PC-9 (cell line): ENCODE measurements at regions not wholly inside any gene's neighbourhood (a gene's known extent, or its start where the extent isn't known, plus 50 kb on each side); places are given as distances from the start of the nearest gene placed in this dataset.

Experiments used
- BruUV-seq: library from RNA; stranded (reverse); fragments of 400-500 nt; replicated peaks from 2 replicates; lab custom pipeline; 2021; lab: Mats Ljungman, UMichigan
- CTCF ChIA-PET: fragments of 300-600 bp; sonication (Branson Sonifier 250); formaldehyde crosslinking; loops from one replicate; lab custom pipeline; 2022; ENCODE audit warnings: antibody characterized with exemption; lab: Charles Lee
- POLR2A ChIA-PET: fragments of 300-600 bp; sonication (Branson Sonifier 250); formaldehyde crosslinking; loops from one replicate; lab custom pipeline; 2022; ENCODE audit warnings: antibody characterized with exemption; ENCODE audit not compliant: unreplicated experiment; lab: Charles Lee
- DNase-seq, 2 experiments: peaks; one replicate each; pipeline versions ENCODE4 v3.0.0 to v3.0.0-alpha.2; 2015 to 2022; ENCODE audit warnings: mixed read lengths in 1 of 2
- H2AFZ ChIP-seq: fragments of 200-600 bp; sonication (generic); 2 replicates; pipeline ENCODE4 v1.8.1; 2017; ENCODE audit warnings: antibody characterized with exemption
- H3F3A ChIP-seq: fragments of 200-600 bp; sonication (generic); 2 replicates; pipeline ENCODE4 v1.8.1; 2017; ENCODE audit warnings: antibody characterized with exemption, mild to moderate bottlenecking, low read depth; ENCODE audit not compliant: insufficient read depth
- H3K27ac ChIP-seq: fragments of 200-600 bp; sonication (generic); 2 replicates; pipeline ENCODE4 v1.6.1; 2016; ENCODE audit warnings: mixed run types
- H3K27me3 ChIP-seq: fragments of 200-600 bp; sonication (generic); 2 replicates; pipeline ENCODE4 v1.6.1; 2016; ENCODE audit warnings: low read depth, mixed run types; ENCODE audit not compliant: insufficient read depth
- H3K36me3 ChIP-seq: fragments of 200-600 bp; sonication (generic); 2 replicates; pipeline ENCODE4 v1.6.1; 2016; ENCODE audit warnings: low read depth, mixed run types
- H3K4me1 ChIP-seq: fragments of 200-600 bp; sonication (generic); replicated peaks from 2 replicates; pipeline ENCODE4 v1.6.1; 2016; ENCODE audit warnings: mixed run types; ENCODE audit not compliant: insufficient read depth
- H3K4me2 ChIP-seq: fragments of 200-600 bp; sonication (generic); 2 replicates; pipeline ENCODE4 v1.6.1; 2017; ENCODE audit warnings: mixed run types
- H3K4me3 ChIP-seq: fragments of 200-600 bp; sonication (generic); 2 replicates; pipeline ENCODE4 v1.6.1; 2016; ENCODE audit warnings: mixed run types
- H3K79me2 ChIP-seq: fragments of 200-600 bp; sonication (generic); 2 replicates; pipeline ENCODE4 v1.6.1; 2017; ENCODE audit warnings: low read depth, mixed run types
- H3K9me2 ChIP-seq: fragments of 200-600 bp; sonication (generic); 2 replicates; pipeline ENCODE4 v1.8.1; 2017; ENCODE audit warnings: mild to moderate bottlenecking; ENCODE audit not compliant: insufficient read depth
- H3K9me3 ChIP-seq: fragments of 200-600 bp; sonication (generic); 2 replicates; pipeline ENCODE4 v1.8.1; 2016; ENCODE audit warnings: low read depth; ENCODE audit not compliant: insufficient read depth
- H4K20me1 ChIP-seq: fragments of 200-600 bp; sonication (generic); 2 replicates; pipeline ENCODE4 v1.8.1; 2017; ENCODE audit not compliant: insufficient read depth
- CTCF ChIP-seq: fragments of 200-600 bp; sonication (generic); conservative IDR thresholded peaks from 2 replicates; pipeline ENCODE4 v1.6.1; 2017; ENCODE audit warnings: mixed run types, antibody characterized with exemption, mild to moderate bottlenecking, moderate library complexity
- EZH2 ChIP-seq: fragments of 200-600 bp; sonication (generic); IDR thresholded peaks from 2 replicates; pipeline ENCODE4 v1.8.0; 2017; ENCODE audit warnings: antibody characterized with exemption, low read depth
- intact Hi-C: fragments of 100-400 bp; cut with micrococcal nuclease; formaldehyde crosslinking; loops from one replicate; pipeline ENCODE4 v1.10.0; 2022; ENCODE audit not compliant: unreplicated experiment

GRCh38 chr14:42673963-42674362 is 1067.3 kb downstream of the LRFN5 start:
- ChIA-PET POLR2A (no interaction called here), CTCF (no interaction called here)
- H3K9me2 ChIP-seq = no peaks in the 10 kb centered on the region; the same call in 1 of the 2 replicates
- H3K9me3 ChIP-seq = no peaks in the 10 kb centered on the region
- H3F3A ChIP-seq = no peaks in the 10 kb centered on the region
- H3K4me3 ChIP-seq = no peak overlapping the region
- H3K79me2 ChIP-seq = no peaks in the 10 kb centered on the region
- H3K36me3 ChIP-seq = no peaks in the 10 kb centered on the region
- H3K27ac ChIP-seq = no peak overlapping the region
- no TSS peak for BruUV-seq
- H4K20me1 ChIP-seq = no peaks in the 10 kb centered on the region
- TF ChIP-seq EZH2 = no peak
- TF ChIP-seq CTCF = no peak
- H2AFZ ChIP-seq = no peak overlapping the region
- no peak for DNase-seq
- H3K4me1 ChIP-seq = no peaks in the 10 kb centered on the region
- H3K27me3 ChIP-seq = no peaks in the 10 kb centered on the region
- intact Hi-C loops = no loop called here
- H3K4me2 ChIP-seq = no peak overlapping the region

GRCh38 chr14:42671636-42672035 is 1065.0 kb downstream of the LRFN5 start:
- BruUV-seq = no TSS peak
- no peaks in the 10 kb centered on the region for H3F3A ChIP-seq
- H3K27ac ChIP-seq = no peak overlapping the region
- no peak overlapping the region for H3K4me3 ChIP-seq
- H3K36me3 ChIP-seq = no peaks in the 10 kb centered on the region
- H3K4me1 ChIP-seq = no peaks in the 10 kb centered on the region
- H2AFZ ChIP-seq = no peak overlapping the region
- H3K79me2 ChIP-seq = no peaks in the 10 kb centered on the region
- CTCF ChIA-PET = no interaction called here
- intact Hi-C loops = no loop called here
- no peaks in the 10 kb centered on the region for H3K9me3 ChIP-seq
- DNase-seq = no peak
- no peak overlapping the region for H3K4me2 ChIP-seq
- H4K20me1 ChIP-seq = no peaks in the 10 kb centered on the region
- no peak for TF ChIP-seq EZH2
- no peak for TF ChIP-seq CTCF
- no peaks in the 10 kb centered on the region; the same call in 1 of the 2 replicates for H3K9me2 ChIP-seq
- POLR2A ChIA-PET = no interaction called here
- H3K27me3 ChIP-seq = no peaks in the 10 kb centered on the region

GRCh38 chr14:42665083-42665482 is 1058.4 kb downstream of the LRFN5 start:
- H3K27me3 ChIP-seq = no peaks in the 10 kb centered on the region
- CTCF ChIA-PET = no interaction called here
- TF ChIP-seq CTCF = no peak
- TF ChIP-seq EZH2 = no peak
- H3K9me3 ChIP-seq = no peaks in the 10 kb centered on the region
- no peak overlapping the region for H3K4me3 ChIP-seq
- no peaks in the 10 kb centered on the region for H3K79me2 ChIP-seq
- POLR2A ChIA-PET = no interaction called here
- intact Hi-C loops = no loop called here
- no peaks in the 10 kb centered on the region for H3F3A ChIP-seq
- no peak for DNase-seq
- no TSS peak for BruUV-seq
- no peaks in the 10 kb centered on the region for H4K20me1 ChIP-seq
- H3K4me2 ChIP-seq = no peak overlapping the region
- no peak overlapping the region for H2AFZ ChIP-seq
- H3K9me2 ChIP-seq = no peaks in the 10 kb centered on the region; the same call in 1 of the 2 replicates
- no peaks in the 10 kb centered on the region for H3K4me1 ChIP-seq
- no peak overlapping the region for H3K27ac ChIP-seq
- no peaks in the 10 kb centered on the region for H3K36me3 ChIP-seq
